Activated CD4-positive, alpha-beta T cell treated with anti-CD3 and anti-CD28 coated beads, Interleukin-2, Interleukin-4, amounts not matched to agents 100 ng/mL and 50 ng/mL, durations not matched to agents 16 hours and 8 hours (primary cell): ENCODE measurements at regions not wholly inside any gene's neighbourhood (a gene's known extent, or its start where the extent isn't known, plus 50 kb on each side); places are given as distances from the start of the nearest gene placed in this dataset.

Experiments used
- DNase-seq: peaks from one replicate; pipeline ENCODE4 v3.0.0-alpha.2; 2020; ENCODE audit warnings: low spot score

- DNase-seq: no peak
Measured at GRCh38 chr9:13755551-13755950, 476.1 kb upstream of the MPDZ start.

- no peak for DNase-seq
Measured at GRCh38 chr9:13750639-13751038, 471.1 kb upstream of the MPDZ start.

GRCh38 chr9:13750061-13750460 lies 470.6 kb upstream of the MPDZ start:
- DNase-seq: no peak

- no peak for DNase-seq
Measured at GRCh38 chr9:13746876-13747275, 467.4 kb upstream of the MPDZ start.

- no peak for DNase-seq
Measured at GRCh38 chr9:13744261-13744901, 464.9 kb upstream of the MPDZ start.

GRCh38 chr9:13737885-13738284 lies 458.4 kb upstream of the MPDZ start:
- no peak for DNase-seq

GRCh38 chr9:13735181-13735580 lies 455.7 kb upstream of the MPDZ start:
- no peak for DNase-seq

- DNase-seq: no peak
Measured at GRCh38 chr9:13734601-13735000, 455.1 kb upstream of the MPDZ start.

GRCh38 chr9:13732290-13732689 lies 452.8 kb upstream of the MPDZ start:
- DNase-seq: no peak

GRCh38 chr9:13731637-13732036 lies 452.1 kb upstream of the MPDZ start:
- DNase-seq: no peak

GRCh38 chr9:13729955-13730354 lies 450.5 kb upstream of the MPDZ start:
- no peak for DNase-seq

- DNase-seq: no peak
Measured at GRCh38 chr9:13728917-13729811, 449.7 kb upstream of the MPDZ start.

- no peak for DNase-seq
Measured at GRCh38 chr9:13728131-13728530, 448.6 kb upstream of the MPDZ start.

GRCh38 chr9:13726746-13727145 lies 447.3 kb upstream of the MPDZ start:
- no peak for DNase-seq

- no peak for DNase-seq
Measured at GRCh38 chr9:13725516-13725915, 446.0 kb upstream of the MPDZ start.

GRCh38 chr9:13721481-13722235 lies 442.2 kb upstream of the MPDZ start:
- DNase-seq: no peak

- DNase-seq: no peak
Measured at GRCh38 chr9:13719981-13720676, 440.6 kb upstream of the MPDZ start.

- no peak for DNase-seq
Measured at GRCh38 chr9:13719446-13719845, 440.0 kb upstream of the MPDZ start.

GRCh38 chr9:13718539-13718938 lies 439.0 kb upstream of the MPDZ start:
- no peak for DNase-seq

- DNase-seq: no peak
Measured at GRCh38 chr9:13718086-13718485, 438.6 kb upstream of the MPDZ start.

- no peak for DNase-seq
Measured at GRCh38 chr9:13717322-13718054, 438.0 kb upstream of the MPDZ start.
